ENCODE measurements at regions not wholly inside any gene's neighbourhood (a gene's known extent, or its start where the extent isn't known, plus 50 kb on each side); places are given as distances from the start of the nearest gene placed in this dataset.

DNA sequence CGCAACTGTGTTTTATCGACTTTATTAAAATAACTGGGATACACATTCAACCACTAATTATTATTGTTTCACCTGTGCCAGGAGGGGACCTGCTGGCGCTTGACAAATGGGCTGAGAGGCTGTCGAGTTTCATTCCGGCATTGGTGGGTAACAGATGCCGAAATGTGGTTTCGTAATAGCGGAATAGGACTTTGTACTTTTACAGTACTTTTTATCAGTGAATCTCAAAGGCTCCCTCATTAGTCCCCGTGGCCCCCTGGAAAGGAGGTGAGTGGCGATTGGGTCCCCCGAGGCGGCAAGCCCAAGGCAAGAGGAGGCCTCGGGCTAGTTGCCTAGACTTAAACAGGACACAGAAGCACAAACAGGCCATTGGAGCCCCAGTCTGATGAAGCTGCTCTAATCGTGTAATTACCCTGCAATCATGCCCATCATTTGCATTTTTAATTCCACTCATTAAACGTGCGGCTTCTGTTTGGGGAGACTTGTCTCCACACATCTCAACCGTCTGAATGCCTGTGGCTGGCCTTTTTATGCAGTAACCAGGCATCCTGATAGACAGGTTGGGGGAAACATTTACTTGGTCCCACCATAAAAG is 193.2 kb downstream of the INO80D start:
- no peak overlapping the region for H3K27ac ChIP-seq (replicated peaks; ENCODE audit: low read length)
- no peaks in the 10 kb centered on the region for H3K36me3 ChIP-seq (replicated peaks in 1 of 2; ENCODE audit: control insufficient read depth in 2 of 2, insufficient read depth in 2 of 2, low read length in 2 of 2)
- DNase-seq (ENCODE audit: low spot score), result no peak
- H2AK5ac ChIP-seq (ENCODE audit: low read depth, low read length), result no peak overlapping the region
- no peak overlapping the region for H2BK12ac ChIP-seq (ENCODE audit: low read length)
- H2BK5ac ChIP-seq (ENCODE audit: low read length), result no peak overlapping the region
- H2BK15ac ChIP-seq (ENCODE audit: low read length), result no peak overlapping the region
- H3K4me2 ChIP-seq (ENCODE audit: insufficient read depth, low read length, poor library complexity, severe bottlenecking), result no peak overlapping the region
- no CpG with 5 or more reads among the region's 17 CpGs for WGBS, 2 donors (ENCODE audit: extremely low coverage in 2 of 2, insufficient read length in 2 of 2, insufficient replicate concordance in 1 of 2)
- no peak overlapping the region for H3K4ac ChIP-seq (ENCODE audit: low read length)
- no peak overlapping the region for H2AFZ ChIP-seq (ENCODE audit: low read length)
- no peak overlapping the region for H3K23ac ChIP-seq (ENCODE audit: low read depth, low read length, poor library complexity)
- no peak overlapping the region for H4K8ac ChIP-seq (ENCODE audit: low read depth, low read length)
- H3K4me1 ChIP-seq (ENCODE audit: control insufficient read depth in 2 of 2, insufficient read depth in 1 of 2, low read depth in 1 of 2, low read length in 2 of 2), result peaks cover 7 to 9% of the 10 kb centered on the region in 2 donors
- no peak overlapping the region for H2BK120ac ChIP-seq (ENCODE audit: low read depth, low read length)
- no peaks in the 10 kb centered on the region for H3K79me1 ChIP-seq (ENCODE audit: low read depth, low read length)
- H3K14ac ChIP-seq (ENCODE audit: low read length), result no peak overlapping the region
- H3K9ac ChIP-seq (ENCODE audit: low read depth, low read length, poor library complexity), result no peak overlapping the region
- H3K4me3 ChIP-seq (ENCODE audit: low read length in 2 of 2), result no peak overlapping the region
- H4K91ac ChIP-seq (ENCODE audit: low read depth, low read length, poor library complexity), result no peak overlapping the region
- H3K9me3 ChIP-seq (replicated peaks in 1 of 2; ENCODE audit: control insufficient read depth in 2 of 2, insufficient read depth in 1 of 2, low read depth in 1 of 2, low read length in 2 of 2), result no peaks in the 10 kb centered on the region
- no peak overlapping the region for H3K18ac ChIP-seq (ENCODE audit: low read length)
- H3K27me3 ChIP-seq (ENCODE audit: control insufficient read depth in 3 of 3, insufficient read depth in 3 of 3, low read depth in 1 of 3, low read length in 3 of 3), result peaks cover 0 to under 1% (median 0%) of the 10 kb centered on the region in 3 experiments

DNA sequence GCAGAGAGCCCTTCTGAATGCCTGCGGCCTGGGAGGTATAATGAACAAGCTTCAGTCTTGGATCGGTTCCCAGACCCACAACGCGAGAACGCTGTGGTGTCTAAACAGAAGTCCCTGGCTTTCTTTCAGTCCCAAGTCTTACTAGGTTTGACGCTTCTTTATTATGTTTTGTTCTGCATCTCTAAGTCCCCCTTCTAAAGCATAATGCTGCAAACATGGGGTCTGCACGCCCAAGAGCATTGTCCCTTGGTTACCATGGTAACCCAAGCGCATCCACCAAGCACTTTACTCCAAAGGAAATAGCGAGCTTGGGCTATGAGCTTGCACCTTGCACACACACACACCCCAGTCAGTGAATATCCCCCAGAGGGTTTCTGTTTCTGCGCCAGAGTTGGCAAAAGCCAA is 193.7 kb downstream of the INO80D start:
- Histone ChIP-seq H3K27ac (replicated peaks; ENCODE audit: low read length) (peak overlapping the region; percentile 44), H2AFZ (ENCODE audit: low read length) (no peak overlapping the region), H3K4ac (ENCODE audit: low read length) (no peak overlapping the region), H3K4me2 (ENCODE audit: insufficient read depth, low read length, poor library complexity, severe bottlenecking) (no peak overlapping the region), H3K4me3 (ENCODE audit: low read length in 2 of 2) (no peak overlapping the region), H3K23ac (ENCODE audit: low read depth, low read length, poor library complexity) (no peak overlapping the region), H3K4me1 (ENCODE audit: control insufficient read depth in 2 of 2, insufficient read depth in 1 of 2, low read depth in 1 of 2, low read length in 2 of 2) (peaks cover 7 to 9% of the 10 kb centered on the region in 2 donors), H4K91ac (ENCODE audit: low read depth, low read length, poor library complexity) (no peak overlapping the region), H3K9ac (ENCODE audit: low read depth, low read length, poor library complexity) (no peak overlapping the region), H3K27me3 (ENCODE audit: control insufficient read depth in 3 of 3, insufficient read depth in 3 of 3, low read depth in 1 of 3, low read length in 3 of 3) (peaks cover 0 to 3% (median 0%) of the 10 kb centered on the region in 3 experiments), H2AK5ac (ENCODE audit: low read depth, low read length) (no peak overlapping the region), H4K8ac (ENCODE audit: low read depth, low read length) (no peak overlapping the region), H2BK15ac (ENCODE audit: low read length) (no peak overlapping the region), H3K36me3 (replicated peaks in 1 of 2; ENCODE audit: control insufficient read depth in 2 of 2, insufficient read depth in 2 of 2, low read length in 2 of 2) (no peaks in the 10 kb centered on the region), H3K9me3 (replicated peaks in 1 of 2; ENCODE audit: control insufficient read depth in 2 of 2, insufficient read depth in 1 of 2, low read depth in 1 of 2, low read length in 2 of 2) (no peaks in the 10 kb centered on the region), H2BK120ac (ENCODE audit: low read depth, low read length) (no peak overlapping the region), H3K14ac (ENCODE audit: low read length) (no peak overlapping the region), H3K18ac (ENCODE audit: low read length) (no peak overlapping the region), H2BK12ac (ENCODE audit: low read length) (no peak overlapping the region), H2BK5ac (ENCODE audit: low read length) (no peak overlapping the region), H3K79me1 (ENCODE audit: low read depth, low read length) (no peaks in the 10 kb centered on the region)
- peak; percentile 42 for DNase-seq (ENCODE audit: low spot score)
- WGBS, 2 donors (ENCODE audit: extremely low coverage in 2 of 2, insufficient read length in 2 of 2, insufficient replicate concordance in 1 of 2), result no CpG with 5 or more reads among the region's 10 CpGs

DNA sequence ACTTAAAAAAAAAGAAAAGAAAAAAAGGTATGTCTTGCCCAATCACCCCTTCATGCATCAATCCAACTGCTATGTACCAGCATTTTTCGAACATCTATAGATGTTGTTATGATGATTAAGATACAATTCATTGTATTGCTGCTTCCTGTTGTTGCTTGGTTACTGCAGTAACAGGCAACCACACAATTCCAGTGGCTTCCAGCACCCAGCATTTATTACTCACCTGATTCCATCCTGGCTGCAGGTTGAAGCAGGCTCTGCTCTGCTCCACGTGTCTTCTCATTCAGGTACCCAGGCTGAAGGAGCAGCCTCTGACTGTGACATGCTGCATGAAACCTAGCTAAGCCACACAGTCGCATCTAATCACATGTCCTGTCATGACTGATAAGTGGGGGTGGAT is 196.9 kb downstream of the INO80D start:
- Histone ChIP-seq H3K4me3 (ENCODE audit: low read length in 2 of 2) (no peak overlapping the region), H4K91ac (ENCODE audit: low read depth, low read length, poor library complexity) (no peak overlapping the region), H2BK120ac (ENCODE audit: low read depth, low read length) (no peak overlapping the region), H2AK5ac (ENCODE audit: low read depth, low read length) (no peak overlapping the region), H3K27ac (replicated peaks; ENCODE audit: low read length) (no peak overlapping the region), H2BK5ac (ENCODE audit: low read length) (no peak overlapping the region), H2BK12ac (ENCODE audit: low read length) (no peak overlapping the region), H3K14ac (ENCODE audit: low read length) (no peak overlapping the region), H3K4me2 (ENCODE audit: insufficient read depth, low read length, poor library complexity, severe bottlenecking) (no peak overlapping the region), H3K18ac (ENCODE audit: low read length) (no peak overlapping the region), H3K9me3 (replicated peaks in 1 of 2; ENCODE audit: control insufficient read depth in 2 of 2, insufficient read depth in 1 of 2, low read depth in 1 of 2, low read length in 2 of 2) (peaks cover 0 to 3% of the 10 kb centered on the region in 2 donors), H3K27me3 (ENCODE audit: control insufficient read depth in 3 of 3, insufficient read depth in 3 of 3, low read depth in 1 of 3, low read length in 3 of 3) (peaks cover 0 to 3% (median 0%) of the 10 kb centered on the region in 3 experiments), H3K4ac (ENCODE audit: low read length) (no peak overlapping the region), H4K8ac (ENCODE audit: low read depth, low read length) (no peak overlapping the region), H3K4me1 (ENCODE audit: control insufficient read depth in 2 of 2, insufficient read depth in 1 of 2, low read depth in 1 of 2, low read length in 2 of 2) (peaks cover 9% of the 10 kb centered on the region in 2 donors), H3K23ac (ENCODE audit: low read depth, low read length, poor library complexity) (no peak overlapping the region), H2AFZ (ENCODE audit: low read length) (no peak overlapping the region), H3K9ac (ENCODE audit: low read depth, low read length, poor library complexity) (no peak overlapping the region), H3K36me3 (replicated peaks in 1 of 2; ENCODE audit: control insufficient read depth in 2 of 2, insufficient read depth in 2 of 2, low read length in 2 of 2) (no peaks in the 10 kb centered on the region), H2BK15ac (ENCODE audit: low read length) (no peak overlapping the region), H3K79me1 (ENCODE audit: low read depth, low read length) (no peaks in the 10 kb centered on the region)
- WGBS, 2 donors (ENCODE audit: extremely low coverage in 2 of 2, insufficient read length in 2 of 2, insufficient replicate concordance in 1 of 2), result no CpG with 5 or more reads among the region's 3 CpGs
- no peak for DNase-seq (ENCODE audit: low spot score)

GRCh38 chr2:205887637-205888036 is 198.3 kb downstream of the INO80D start:
- Histone ChIP-seq H3K23ac (ENCODE audit: low read depth, low read length, poor library complexity) (no peak overlapping the region), H3K36me3 (replicated peaks in 1 of 2; ENCODE audit: control insufficient read depth in 2 of 2, insufficient read depth in 2 of 2, low read length in 2 of 2) (no peaks in the 10 kb centered on the region), H3K4me2 (ENCODE audit: insufficient read depth, low read length, poor library complexity, severe bottlenecking) (no peak overlapping the region), H3K9me3 (replicated peaks in 1 of 2; ENCODE audit: control insufficient read depth in 2 of 2, insufficient read depth in 1 of 2, low read depth in 1 of 2, low read length in 2 of 2) (peaks cover 0 to 3% of the 10 kb centered on the region in 2 donors), H2BK120ac (ENCODE audit: low read depth, low read length) (no peak overlapping the region), H3K9ac (ENCODE audit: low read depth, low read length, poor library complexity) (no peak overlapping the region), H3K18ac (ENCODE audit: low read length) (peak overlapping the region; percentile 73), H3K27ac (replicated peaks; ENCODE audit: low read length) (no peak overlapping the region), H2AFZ (ENCODE audit: low read length) (no peak overlapping the region), H3K4ac (ENCODE audit: low read length) (no peak overlapping the region), H3K79me1 (ENCODE audit: low read depth, low read length) (no peaks in the 10 kb centered on the region), H4K91ac (ENCODE audit: low read depth, low read length, poor library complexity) (no peak overlapping the region), H3K27me3 (ENCODE audit: control insufficient read depth in 3 of 3, insufficient read depth in 3 of 3, low read depth in 1 of 3, low read length in 3 of 3) (peaks cover 0 to 3% (median 0%) of the 10 kb centered on the region in 3 experiments), H2AK5ac (ENCODE audit: low read depth, low read length) (no peak overlapping the region), H3K4me3 (ENCODE audit: low read length in 2 of 2) (no peak overlapping the region), H2BK12ac (ENCODE audit: low read length) (no peak overlapping the region), H2BK5ac (ENCODE audit: low read length) (no peak overlapping the region), H2BK15ac (ENCODE audit: low read length) (peak overlapping the region; percentile 68), H3K4me1 (ENCODE audit: control insufficient read depth in 2 of 2, insufficient read depth in 1 of 2, low read depth in 1 of 2, low read length in 2 of 2) (peaks cover 7% of the 10 kb centered on the region in 2 donors), H4K8ac (ENCODE audit: low read depth, low read length) (no peak overlapping the region), H3K14ac (ENCODE audit: low read length) (no peak overlapping the region)
- no CpG with 5 or more reads among the region's 10 CpGs for WGBS, 2 donors (ENCODE audit: extremely low coverage in 2 of 2, insufficient read length in 2 of 2, insufficient replicate concordance in 1 of 2)
- no peak for DNase-seq (ENCODE audit: low spot score)

Data from neuronal stem cell (in vitro differentiated cells).